Ovary (tissue), 3 donors: ENCODE measurements at regions not wholly inside any gene's neighbourhood (a gene's known extent, or its start where the extent isn't known, plus 50 kb on each side); places are given as distances from the start of the nearest gene placed in this dataset.
"Not testable (repeated sequence)": the region's sequence is repeated elsewhere in the genome, so short reads cannot be mapped to it uniquely, and the experiment has no call there.

ENCODE experiments used
- CTCF ChIP-seq, 3 donors: fragments of 450-650 bp in 2 of 3; fragments of 200-600 bp in 1 of 3; IDR thresholded peaks; one replicate each; pipeline versions ENCODE4 v1.5.1 to v1.8.0; 2016 to 2022; ENCODE audit warnings: antibody characterized with exemption in 3 of 3, mild to moderate bottlenecking in 1 of 3
- POLR2A ChIP-seq: fragments of 450-650 bp; IDR thresholded peaks from one replicate; pipeline ENCODE4 v1.6.1; 2017; ENCODE audit warnings: antibody characterized with exemption, mild to moderate bottlenecking, moderate library complexity
- donor health status: DM: no; HTN: no; CAD: no.

- TF ChIP-seq POLR2A; CTCF (IDR thresholded peaks at IDR 0.05): not testable (repeated sequence)
These were observed 991.6 kb upstream of the WWC1 start for GRCh38 chr5:167299861-167300260.
